ENCODE measurements at regions not wholly inside any gene's neighbourhood (a gene's known extent, or its start where the extent isn't known, plus 50 kb on each side); places are given as distances from the start of the nearest gene placed in this dataset.

DNA sequence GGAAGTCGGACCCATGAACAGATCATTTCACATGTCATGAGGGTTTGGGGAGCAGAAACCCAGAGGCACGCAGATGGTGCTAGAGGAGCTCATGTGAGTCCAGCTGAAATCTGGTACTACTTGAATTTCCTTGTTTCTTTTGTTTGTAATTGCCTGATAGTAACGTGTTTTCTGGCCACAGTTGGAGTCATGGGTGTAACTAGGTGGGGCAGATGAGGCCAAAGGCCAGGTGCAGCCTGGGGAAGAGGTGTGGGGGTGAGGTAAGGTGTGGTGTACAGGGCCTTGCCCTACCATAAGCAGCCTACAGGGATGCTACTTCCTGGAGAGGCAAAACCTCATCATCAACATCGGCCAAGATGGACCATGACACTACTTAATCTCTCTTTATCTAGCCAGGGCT lies 271.4 kb downstream of the PTTG2 start:
- TF ChIP-seq, protein P1, sequence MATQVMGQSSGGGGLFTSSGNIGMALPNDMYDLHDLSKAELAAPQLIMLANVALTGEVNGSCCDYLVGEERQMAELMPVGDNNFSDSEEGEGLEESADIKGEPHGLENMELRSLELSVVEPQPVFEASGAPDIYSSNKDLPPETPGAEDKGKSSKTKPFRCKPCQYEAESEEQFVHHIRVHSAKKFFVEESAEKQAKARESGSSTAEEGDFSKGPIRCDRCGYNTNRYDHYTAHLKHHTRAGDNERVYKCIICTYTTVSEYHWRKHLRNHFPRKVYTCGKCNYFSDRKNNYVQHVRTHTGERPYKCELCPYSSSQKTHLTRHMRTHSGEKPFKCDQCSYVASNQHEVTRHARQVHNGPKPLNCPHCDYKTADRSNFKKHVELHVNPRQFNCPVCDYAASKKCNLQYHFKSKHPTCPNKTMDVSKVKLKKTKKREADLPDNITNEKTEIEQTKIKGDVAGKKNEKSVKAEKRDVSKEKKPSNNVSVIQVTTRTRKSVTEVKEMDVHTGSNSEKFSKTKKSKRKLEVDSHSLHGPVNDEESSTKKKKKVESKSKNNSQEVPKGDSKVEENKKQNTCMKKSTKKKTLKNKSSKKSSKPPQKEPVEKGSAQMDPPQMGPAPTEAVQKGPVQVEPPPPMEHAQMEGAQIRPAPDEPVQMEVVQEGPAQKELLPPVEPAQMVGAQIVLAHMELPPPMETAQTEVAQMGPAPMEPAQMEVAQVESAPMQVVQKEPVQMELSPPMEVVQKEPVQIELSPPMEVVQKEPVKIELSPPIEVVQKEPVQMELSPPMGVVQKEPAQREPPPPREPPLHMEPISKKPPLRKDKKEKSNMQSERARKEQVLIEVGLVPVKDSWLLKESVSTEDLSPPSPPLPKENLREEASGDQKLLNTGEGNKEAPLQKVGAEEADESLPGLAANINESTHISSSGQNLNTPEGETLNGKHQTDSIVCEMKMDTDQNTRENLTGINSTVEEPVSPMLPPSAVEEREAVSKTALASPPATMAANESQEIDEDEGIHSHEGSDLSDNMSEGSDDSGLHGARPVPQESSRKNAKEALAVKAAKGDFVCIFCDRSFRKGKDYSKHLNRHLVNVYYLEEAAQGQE (IDR thresholded peaks at IDR 0.05; ENCODE audit: insufficient replicate concordance, low read depth): no peak
- TF ChIP-seq POLR2AphosphoS5 (IDR thresholded peaks at IDR 0.05; ENCODE audit: low read depth) (no peak), CTCF (IDR thresholded peaks at IDR 0.05; ENCODE audit: insufficient read depth, low read length) (no peak), GABPA (IDR thresholded peaks at IDR 0.05; ENCODE audit: low read depth) (no peak)

Data from HL-60 (cell line).